ENCODE measurements at regions not wholly inside any gene's neighbourhood (a gene's known extent, or its start where the extent isn't known, plus 50 kb on each side); places are given as distances from the start of the nearest gene placed in this dataset.

DNA sequence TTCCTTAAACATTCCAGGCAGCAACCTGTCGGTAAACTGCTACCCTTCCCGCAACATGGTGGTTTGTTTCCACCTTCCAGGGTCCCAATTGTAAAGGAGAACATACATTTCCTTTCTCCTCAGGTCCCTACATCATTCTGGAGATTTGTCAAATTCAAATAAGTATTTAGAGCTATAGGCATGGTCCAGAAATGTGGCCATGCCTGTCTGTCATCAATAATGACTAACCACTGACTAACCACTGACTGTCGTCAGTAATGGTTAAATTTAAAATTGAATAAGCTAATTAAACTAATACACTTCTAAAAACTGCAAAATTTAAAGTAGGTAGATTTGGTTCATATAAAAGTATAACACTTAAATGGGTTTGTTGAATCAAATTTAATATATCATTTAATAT, 984.0 kb upstream of the SLC39A10 start:
- TF ChIP-seq, protein P1, sequence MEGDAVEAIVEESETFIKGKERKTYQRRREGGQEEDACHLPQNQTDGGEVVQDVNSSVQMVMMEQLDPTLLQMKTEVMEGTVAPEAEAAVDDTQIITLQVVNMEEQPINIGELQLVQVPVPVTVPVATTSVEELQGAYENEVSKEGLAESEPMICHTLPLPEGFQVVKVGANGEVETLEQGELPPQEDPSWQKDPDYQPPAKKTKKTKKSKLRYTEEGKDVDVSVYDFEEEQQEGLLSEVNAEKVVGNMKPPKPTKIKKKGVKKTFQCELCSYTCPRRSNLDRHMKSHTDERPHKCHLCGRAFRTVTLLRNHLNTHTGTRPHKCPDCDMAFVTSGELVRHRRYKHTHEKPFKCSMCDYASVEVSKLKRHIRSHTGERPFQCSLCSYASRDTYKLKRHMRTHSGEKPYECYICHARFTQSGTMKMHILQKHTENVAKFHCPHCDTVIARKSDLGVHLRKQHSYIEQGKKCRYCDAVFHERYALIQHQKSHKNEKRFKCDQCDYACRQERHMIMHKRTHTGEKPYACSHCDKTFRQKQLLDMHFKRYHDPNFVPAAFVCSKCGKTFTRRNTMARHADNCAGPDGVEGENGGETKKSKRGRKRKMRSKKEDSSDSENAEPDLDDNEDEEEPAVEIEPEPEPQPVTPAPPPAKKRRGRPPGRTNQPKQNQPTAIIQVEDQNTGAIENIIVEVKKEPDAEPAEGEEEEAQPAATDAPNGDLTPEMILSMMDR (IDR thresholded peaks at IDR 0.05 in 4 of 5, conservative IDR thresholded peaks at IDR 0.05 in 1 of 5) = no peak
- no peak for TF ChIP-seq POLR2A (IDR thresholded peaks at IDR 0.05)
